ENCODE measurements at regions not wholly inside any gene's neighbourhood (a gene's known extent, or its start where the extent isn't known, plus 50 kb on each side); places are given as distances from the start of the nearest gene placed in this dataset.

DNA sequence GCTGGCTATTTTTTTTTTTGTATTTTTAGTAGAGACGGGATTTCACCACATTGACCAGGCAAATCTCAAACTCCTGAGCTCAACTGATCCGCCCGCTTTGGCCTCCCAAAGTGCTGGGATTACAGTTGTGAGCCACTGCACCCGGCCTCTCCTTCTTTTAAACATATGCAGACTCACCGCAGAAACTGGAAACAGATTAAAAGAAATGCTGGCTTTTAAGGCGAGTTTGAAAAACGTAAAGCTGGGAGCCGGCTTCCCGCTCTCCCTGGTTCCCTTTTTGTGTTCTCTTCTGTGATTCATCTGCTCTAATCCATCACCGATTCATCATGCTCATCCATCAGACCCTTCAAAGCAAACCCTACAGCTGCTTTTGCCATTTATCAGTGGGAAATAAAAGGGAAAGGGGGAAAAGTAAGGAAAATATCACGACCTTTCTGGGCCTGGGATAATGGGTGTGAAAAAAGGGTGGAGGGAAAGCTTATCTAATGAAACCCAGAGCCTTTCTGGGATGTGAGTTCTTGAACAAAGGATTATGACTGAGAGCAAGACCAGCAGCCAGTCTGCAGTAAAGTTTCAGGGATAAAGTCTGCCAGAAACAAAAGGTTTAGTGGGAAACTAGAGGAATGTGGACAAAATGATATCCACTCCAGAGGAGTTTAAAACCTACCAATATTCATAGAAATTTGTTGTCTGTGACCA is 92.3 kb upstream of the LRIG1 start:
- DNase-seq, result no peak

DNA sequence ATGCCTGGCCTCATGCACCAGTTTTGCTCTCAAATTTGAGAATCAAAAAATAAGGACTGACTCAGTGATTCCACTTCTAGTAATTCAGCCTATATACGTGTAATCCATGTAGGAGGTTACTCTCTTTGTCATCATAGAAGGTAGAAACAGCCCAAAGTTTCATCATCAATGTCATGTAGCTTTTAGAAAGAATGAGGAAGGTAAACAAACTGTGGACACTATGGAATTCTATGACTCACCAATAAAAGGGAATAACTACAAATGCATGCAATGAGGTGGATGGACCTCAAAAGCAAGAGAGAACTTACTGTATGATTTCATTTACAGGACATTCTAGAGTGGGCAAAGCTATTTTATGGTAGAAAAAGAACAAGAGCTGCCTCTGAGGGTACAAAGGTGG is 93.2 kb upstream of the LRIG1 start:
- no peak for DNase-seq

DNA sequence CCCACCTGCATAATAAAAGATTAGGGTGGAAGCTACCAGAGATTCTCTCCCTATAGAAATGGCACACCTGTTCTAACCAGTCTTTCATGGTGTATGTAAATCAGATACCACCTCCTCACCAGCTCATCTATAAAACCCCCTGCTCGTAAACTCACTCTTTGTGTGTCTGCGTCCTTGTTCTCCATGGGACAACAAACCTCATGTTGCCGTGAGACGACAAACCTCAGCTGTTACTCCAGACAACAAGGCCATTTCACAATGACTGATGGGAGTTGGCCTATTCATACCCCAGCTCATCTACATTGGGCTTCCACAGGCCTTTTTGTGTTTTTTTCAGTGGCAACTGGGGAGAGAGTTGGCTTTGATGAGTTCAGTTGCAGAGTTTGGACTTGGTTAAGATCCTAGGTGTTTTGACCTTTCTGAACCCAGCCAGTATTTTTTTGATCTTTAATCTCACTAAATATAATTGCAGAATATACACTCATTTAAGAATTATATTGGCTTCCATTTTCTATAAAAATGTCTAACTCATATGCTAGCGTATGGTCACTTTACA is 96.6 kb upstream of the LRIG1 start:
- DNase-seq, result no peak

DNA sequence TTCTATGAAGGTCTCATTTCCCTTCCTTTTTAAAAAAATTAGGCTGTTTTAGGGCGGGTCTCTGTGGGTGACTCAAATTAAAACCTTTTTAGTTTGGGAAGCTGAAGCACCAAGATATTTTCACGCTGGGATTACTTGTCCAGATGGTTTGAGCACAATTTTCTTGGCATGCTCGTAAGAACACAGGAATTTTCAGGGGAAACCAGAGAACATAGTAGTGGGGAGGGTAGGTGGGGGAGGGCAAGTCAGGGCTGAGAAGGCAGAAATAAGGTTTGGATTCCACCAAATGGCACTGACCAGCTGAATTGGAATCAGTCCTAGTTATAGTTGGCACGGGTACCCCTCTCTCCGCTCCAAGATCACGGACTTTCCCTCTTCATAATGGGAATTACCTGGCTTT is 97.3 kb upstream of the LRIG1 start:
- DNase-seq, result no peak

DNA sequence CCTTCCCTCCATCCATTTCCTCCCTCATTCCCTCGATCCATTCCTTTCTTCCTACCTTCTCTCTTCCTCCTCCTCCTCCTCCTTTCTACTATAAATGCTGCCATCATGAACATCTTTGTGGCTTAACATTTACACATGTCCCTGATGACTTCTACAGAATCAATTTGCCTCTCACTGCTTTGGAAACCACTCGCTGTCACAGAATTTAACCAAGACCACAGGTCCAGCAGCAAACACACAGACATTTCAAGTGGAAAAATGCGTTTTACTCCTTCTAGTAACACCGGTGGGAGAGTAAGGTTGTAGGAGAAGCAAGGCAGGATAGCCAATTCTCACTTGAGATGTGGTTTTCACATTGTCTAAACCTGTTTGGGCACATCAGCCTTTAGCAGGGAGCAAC is 101.4 kb upstream of the LRIG1 start:
- no peak for DNase-seq

DNA sequence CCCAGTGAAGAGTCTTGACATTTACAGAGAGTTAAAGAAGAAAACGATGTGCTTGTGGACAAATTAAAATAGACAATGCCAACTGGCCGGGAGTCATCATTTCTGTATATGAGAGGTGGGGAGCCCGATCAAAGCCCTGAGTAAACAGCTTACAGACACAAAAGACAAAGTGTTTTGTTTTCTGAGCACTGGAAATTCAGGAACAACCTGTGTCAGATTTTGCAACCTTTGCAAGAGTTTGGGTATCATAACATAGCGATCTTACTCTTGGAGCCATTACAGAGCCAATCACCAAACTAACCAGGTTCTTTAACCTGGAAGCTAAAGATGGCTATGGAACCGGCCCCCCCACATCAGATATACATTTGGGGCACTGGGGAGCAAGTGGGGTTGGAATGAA is 101.9 kb upstream of the LRIG1 start:
- DNase-seq, result no peak

DNA sequence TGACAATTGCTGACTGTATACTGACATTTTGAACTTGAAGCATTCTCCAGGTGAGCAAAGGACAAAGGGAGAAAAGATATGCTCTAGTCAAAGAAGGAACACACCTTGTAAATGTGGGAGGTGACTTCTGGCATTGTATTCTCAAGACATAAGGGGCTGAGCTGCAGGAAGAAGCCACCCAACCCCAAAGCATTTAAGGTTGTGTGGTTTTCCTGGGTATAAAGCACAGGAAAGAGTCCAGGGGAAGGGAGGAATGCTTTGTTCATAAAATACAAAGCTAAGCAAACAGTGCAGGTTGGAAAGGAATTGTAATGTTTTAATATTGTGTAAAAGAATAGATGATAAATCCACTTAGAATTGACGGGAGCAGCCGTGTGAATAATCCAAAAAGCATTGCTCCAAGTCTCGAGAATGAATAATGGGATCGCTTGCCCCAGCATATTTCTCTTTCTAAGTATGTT is 102.4 kb upstream of the LRIG1 start:
- no peak for DNase-seq

DNA sequence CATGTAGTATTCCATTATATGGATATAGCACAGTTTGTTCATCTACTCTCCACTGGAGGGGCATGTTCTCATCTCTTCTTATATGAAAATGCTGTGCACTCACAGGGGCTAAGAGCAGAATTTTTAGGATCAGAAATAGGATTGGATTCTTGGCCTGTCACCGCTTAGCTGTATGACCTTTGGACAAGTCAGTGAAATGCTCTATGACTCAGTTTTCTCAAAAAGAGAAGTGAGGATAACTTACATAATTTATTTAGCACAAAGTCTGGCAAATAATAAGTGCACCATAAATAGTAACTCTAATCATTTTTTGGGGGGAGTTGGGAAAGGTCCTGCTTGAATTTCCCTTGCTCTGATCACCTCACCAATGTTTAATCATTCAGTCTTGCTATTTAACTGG is 103.7 kb upstream of the LRIG1 start:
- no peak for DNase-seq

DNA sequence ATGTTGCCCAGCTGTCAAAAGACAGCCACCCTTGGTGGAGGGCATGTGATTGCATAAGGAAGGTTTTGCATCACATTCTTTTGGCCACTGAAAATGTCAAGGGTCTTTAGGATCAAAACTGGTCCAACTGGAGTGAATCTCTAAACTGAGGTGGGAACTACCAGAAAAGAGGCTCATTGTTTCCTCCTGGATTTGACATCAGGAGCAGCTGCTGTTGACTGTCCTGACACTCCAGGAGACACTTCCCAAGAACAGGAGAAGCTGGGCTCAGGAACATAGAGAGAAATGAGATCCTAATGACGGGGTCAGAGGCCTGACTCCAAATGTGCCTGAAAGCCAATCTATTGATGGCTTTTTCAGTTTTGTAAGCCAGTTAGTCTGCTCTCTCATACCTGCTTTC is 105.3 kb upstream of the LRIG1 start:
- no peak for DNase-seq

DNA sequence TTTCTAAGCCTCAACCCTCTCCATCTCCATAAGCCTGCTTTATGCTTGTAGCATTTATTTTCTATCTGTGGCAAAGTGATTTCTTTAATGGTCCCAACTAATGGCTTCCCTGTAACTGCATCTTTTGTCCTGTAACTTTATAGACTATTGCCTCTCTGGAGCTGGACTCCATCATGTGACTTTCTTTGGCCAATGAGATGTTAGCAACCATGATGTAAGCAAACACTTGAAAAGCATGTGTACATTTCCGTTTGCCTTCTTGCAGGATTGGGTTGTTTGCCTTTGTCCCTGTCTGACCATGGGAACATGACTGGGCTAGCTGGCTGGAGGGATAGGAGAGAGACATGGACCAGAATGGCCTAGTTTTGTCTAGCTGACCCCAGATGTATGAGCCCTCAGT is 106.0 kb upstream of the LRIG1 start:
- DNase-seq, result no peak

DNA sequence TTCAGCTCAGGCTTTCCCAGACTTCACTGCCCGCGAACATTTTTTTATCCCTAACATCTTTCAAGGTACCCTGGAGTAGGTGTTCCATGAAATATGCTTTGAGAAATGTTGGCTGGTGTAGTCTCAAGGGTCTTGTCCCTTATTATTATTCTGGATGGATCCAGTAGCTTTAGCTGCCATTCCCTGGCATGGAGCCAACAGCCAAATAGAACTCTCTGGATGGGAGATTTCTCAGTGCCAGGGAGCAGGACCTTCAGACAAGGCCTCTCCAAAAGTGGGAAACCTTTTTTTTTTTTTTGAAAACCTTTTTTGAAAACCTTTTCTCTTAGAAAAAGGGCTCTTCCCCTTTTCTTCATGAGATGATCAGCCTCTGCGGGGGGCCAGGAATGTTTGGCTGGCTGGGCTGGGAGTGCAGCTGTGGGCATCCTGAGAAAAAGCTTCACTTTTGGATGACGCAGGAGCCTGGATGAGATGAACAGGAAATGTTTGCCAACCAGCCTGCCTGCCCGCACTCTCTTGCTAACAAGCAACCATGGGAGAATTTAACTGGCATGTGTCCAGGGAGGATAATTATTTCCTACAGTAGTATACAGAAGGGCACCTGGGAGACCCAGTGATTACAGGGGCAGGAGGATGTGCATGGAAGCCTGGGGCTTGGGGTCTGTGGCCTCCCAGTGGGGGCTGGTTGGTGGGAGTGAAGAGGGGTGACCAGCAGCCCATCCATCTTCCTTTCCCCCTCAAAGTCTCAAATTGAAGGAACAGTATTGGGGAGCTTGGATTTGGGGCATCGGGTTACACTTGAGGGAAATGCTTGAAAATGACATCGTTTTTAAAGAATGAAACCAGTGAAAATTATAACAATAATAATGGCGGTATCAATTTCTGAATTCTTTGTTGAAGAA is 109.1 kb upstream of the LRIG1 start:
- DNase-seq, result no peak

DNA sequence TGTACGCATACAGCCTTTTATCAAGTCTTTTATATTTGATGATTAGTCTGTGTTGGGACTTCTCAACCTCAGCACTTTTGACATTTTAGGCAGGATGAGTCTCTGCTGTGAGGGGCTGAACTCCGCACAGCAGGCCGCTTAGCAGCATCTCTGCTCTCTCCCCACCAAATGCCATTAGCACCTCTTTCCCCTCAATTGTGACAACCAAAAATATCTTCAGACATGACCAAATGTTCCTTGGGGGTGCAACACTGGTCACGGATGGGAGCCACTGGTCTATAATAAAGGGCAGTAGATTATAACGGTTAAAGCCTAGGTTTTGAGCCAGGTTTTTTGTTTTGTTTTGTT is 109.7 kb upstream of the LRIG1 start:
- no peak for DNase-seq

DNA sequence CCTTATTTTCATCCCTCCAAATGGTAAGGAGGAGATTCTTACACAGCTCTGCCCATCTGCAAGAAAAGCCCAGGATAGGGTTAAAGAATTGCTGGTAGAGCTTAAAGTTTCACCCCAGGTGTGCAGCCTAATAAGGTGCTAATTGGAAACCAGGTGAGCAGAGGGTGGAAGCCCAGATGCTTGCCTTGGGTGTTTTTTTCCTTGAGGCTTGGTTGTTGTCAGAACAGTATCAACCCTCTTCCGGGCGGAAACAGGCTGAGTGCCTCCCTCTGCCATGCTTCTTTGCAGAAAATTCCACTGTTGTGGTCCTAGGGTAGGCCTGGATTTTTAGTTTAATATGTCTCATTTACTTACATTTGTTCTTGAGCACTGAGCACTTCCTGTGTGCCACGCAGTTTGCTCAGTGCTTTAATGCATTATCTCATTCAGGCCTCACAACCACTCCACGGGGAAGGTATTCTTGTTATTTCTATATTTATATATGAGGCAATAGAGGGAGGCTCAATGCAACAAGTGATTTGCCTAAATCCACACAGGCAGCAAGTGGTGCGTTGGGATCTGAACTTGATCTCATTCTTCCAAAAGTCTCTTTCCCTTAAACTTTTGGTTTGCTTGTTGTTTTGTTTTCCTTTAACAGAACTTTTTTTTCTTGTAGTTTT is 115.0 kb upstream of the LRIG1 start:
- no peak for DNase-seq

DNA sequence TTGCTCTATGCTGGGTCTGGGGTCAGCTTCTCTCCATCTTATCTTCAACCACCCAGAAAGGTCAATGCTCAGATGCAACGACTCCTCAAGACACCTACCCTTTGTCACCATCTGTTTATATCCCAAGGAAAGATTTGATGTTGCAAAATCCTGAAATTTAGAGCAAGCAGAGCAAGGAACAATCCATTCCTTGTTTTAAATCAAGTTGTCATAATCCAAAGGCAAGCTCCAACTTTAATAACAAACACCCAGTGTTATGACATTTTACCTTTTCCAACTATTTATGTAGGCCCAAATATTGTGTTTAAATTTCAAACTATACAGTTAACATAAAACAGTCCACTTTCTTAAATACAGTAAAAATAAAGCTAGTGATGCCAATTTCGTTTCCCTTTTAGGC is 116.5 kb upstream of the LRIG1 start:
- DNase-seq, result no peak

DNA sequence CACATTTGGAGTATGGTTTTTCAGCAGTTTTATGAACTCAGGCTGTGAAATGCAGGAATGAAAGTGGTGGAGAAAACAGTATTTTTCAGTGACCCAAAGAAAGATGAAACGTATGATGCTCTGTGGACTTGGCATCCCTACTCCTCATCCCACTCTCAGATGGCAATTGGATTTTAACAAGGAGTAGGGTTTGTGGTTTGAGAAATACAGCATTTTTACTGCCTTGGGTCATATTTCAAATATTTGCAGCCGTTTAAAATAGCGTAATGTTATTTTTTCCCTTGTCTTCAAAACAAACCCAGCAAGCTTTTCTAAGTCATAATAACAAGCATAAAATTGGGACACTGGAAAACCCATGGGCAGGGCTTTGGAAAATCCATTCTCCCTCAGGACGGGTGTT is 117.2 kb upstream of the LRIG1 start:
- no peak for DNase-seq

DNA sequence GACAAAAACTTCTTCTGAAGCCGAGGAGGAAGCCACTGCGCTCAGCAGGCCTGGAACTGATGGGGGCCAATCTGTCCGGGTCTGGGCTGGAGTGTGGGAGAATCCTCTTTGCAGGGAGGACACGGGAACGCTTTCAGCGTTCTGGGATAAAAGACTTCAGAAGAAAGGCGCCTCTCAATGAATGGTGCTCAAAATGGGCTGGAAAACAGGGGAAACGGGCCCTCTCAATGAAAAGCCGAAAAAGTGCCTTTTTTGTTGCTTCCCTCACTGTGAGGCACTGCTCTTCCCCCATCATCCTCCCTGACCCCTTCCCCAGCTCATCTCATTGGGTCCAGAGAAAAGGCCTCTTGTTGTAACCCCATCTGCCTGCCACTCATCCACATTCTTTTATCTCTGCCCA is 119.5 kb upstream of the LRIG1 start:
- no peak for DNase-seq

DNA sequence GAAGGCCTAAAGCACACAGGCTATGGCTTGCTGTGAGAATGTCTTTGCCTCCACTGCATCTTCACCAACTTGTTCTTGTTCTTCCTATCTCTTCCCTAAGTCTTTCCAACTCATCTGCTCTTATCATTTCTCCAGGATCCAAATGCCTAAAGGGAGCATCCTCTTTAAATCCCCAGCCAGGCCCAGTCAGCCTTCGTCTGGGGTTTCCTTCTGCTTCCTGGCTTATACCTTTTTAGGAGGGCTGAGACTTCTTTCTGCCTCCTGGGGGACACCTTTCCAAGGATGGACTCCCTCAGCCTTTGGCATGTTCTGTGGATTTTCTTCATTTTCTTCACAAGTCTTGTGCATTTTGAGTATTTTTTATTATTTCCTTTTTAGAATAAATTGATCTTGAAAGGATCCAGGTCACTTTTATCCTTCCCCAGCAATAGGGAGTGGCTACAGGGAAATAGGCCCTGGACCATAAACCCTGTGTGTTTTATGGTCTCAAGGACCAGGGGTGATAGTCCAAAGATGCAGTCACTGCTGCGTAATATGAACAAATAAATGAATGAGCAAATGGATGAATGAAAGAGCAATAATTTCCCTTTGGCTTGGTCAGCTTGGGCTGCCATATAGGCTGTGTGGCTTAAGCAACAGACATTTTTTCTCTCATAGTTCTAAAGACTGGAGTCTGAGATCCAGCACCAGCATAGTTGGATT is 122.1 kb upstream of the LRIG1 start:
- no peak for DNase-seq

DNA sequence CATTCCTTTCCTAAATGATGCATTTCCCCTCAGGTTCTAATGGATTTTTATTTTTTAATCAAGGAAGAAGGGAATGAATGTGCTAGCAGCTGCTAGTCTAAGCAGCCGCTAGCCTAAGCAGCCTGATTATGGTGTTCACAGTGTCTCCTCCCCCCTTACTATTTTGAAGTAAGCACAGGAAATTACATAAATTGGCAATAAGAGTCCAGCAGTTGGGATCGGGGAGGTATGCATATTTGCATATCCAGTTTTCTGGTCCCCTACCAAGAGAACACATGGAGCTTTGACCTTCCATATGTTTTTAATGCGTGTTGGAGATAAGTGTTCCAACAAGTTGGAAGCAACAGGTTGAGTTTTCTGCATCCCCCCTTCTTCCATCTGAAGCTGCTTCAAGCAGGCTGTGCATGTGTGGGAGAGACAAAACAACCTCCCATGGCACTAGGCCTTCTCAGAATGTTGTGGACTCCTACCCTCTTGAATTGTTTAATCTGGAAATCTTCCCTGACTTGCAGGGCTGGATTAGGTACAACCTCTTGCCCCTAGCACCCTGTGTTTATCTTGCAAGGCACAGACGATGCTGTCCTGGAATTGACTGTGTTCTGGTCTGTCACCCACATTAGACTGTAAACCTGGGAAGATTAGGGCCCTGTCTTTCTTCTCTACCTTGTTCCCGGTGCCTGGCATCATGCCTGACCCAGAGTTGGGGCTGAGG is 124.8 kb upstream of the LRIG1 start:
- no peak for DNase-seq

DNA sequence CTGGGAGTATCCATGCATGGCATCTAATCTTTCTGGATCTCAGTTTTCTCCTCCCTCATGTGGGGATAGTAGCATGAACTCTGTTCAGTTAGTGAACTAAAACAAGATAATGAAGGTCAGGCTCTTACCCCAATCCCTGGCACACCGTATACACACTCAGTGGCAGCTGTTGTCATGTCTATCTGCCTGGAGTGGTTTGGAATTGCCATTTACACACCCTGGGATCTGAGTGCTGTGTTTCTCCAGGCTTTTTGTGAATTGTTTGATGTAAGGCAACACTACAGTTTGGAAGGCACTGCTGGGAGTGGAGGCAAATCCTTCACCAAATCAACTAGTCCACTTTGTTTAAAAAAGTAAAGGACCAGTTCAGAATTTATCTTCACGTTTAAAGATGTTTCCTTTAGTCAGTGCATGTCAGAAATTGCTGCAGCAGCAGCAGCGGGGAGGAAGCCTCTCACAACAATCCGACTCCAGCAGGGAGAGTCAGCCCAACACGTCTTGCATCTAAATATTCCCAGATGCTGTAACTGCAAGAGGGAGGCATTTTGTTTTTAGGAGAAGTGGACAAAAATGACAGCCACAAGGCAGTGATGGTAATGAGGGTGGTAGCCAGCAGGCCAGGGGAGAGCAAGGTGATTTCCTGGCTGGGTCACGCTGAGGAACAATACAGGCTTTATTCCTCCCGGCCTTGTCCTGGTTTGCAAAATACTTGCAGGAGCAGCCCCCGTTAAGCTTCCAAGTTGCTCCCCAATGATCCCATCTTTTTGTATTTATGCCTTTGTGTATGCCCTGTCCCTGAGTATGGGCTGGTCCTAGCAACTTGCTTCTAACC is 128.5 kb upstream of the LRIG1 start:
- DNase-seq, result no peak

DNA sequence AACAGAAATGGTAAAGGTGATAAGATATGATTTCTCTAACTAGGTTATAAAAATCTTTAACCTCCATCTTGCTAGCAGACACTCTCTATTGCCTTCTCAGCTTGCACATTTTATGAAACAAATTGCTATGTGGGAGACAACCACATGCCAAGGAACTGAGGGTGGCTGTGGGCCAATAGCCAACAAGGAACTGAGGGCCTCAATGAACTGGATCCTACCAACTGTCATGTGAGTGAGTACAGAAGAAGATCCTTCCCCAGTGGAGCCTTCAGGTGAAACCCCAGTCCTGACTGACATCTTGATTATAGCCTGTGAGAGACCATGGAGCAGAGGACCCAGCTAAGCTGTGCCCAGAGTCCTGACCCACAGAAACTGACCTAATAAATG is 129.2 kb upstream of the LRIG1 start:
- no peak for DNase-seq
